ENCODE measurements at regions not wholly inside any gene's neighbourhood (a gene's known extent, or its start where the extent isn't known, plus 50 kb on each side); places are given as distances from the start of the nearest gene placed in this dataset.

GRCh38 chrX:64792598-64793337 lies 183.5 kb downstream of the ZC4H2 start:
- Histone ChIP-seq H3K9me3 (ENCODE audit: control insufficient read depth in 4 of 4, low read length in 3 of 4) (no peaks in the 10 kb centered on the region), H3K27me3 (ENCODE audit: control insufficient read depth in 4 of 4, insufficient read depth in 4 of 4, low read length in 3 of 4) (no peaks in the 10 kb centered on the region), H3K4me1 (ENCODE audit: control insufficient read depth in 4 of 4, insufficient read depth in 4 of 4, low read length in 3 of 4) (no peaks in the 10 kb centered on the region), H3K4me3 (ENCODE audit: low read depth in 1 of 3, low read length in 3 of 3) (no peak overlapping the region), H3K27ac (ENCODE audit: low read depth in 1 of 2, low read length in 2 of 2) (no peak overlapping the region), H3K36me3 (ENCODE audit: control insufficient read depth in 4 of 4, insufficient read depth in 3 of 4, low read depth in 1 of 4, low read length in 3 of 4) (no peaks in the 10 kb centered on the region), H3K9ac (ENCODE audit: low read depth in 1 of 2, low read length in 2 of 2) (no peak overlapping the region)
- TF ChIP-seq RAD21 (IDR thresholded peaks at IDR 0.05) (peak in 1 of 2 donors; percentile 48), FOXA1 (IDR thresholded peaks at IDR 0.05) (no peak), SP1 (IDR thresholded peaks at IDR 0.05) (no peak)
- no peak for DNase-seq (ENCODE audit: low spot score)

- H3K27ac ChIP-seq (ENCODE audit: low read depth in 1 of 2, low read length in 2 of 2): no peak overlapping the region
- no peak overlapping the region for H3K9ac ChIP-seq (ENCODE audit: low read depth in 1 of 2, low read length in 2 of 2)
- no peak for DNase-seq (ENCODE audit: low spot score)
- no peak overlapping the region for H3K4me3 ChIP-seq (ENCODE audit: low read depth in 1 of 3, low read length in 3 of 3)
- H3K4me1 ChIP-seq (ENCODE audit: control insufficient read depth in 4 of 4, insufficient read depth in 4 of 4, low read length in 3 of 4): no peaks in the 10 kb centered on the region
- WGBS: 75% methylated on average over 5 of the region's 5 CpGs
- TF ChIP-seq YY1 (IDR thresholded peaks at IDR 0.05) (no peak), GABPA (IDR thresholded peaks at IDR 0.05 in 1 of 2, conservative IDR thresholded peaks at IDR 0.05 in 1 of 2) (no peak), NR2F2 (IDR thresholded peaks at IDR 0.05) (no peak), FOXA1 (IDR thresholded peaks at IDR 0.05) (no peak), HNF4A (conservative IDR thresholded peaks at IDR 0.05) (no peak), REST (IDR thresholded peaks at IDR 0.05) (no peak), JUND (IDR thresholded peaks at IDR 0.05) (no peak), FOXA2 (IDR thresholded peaks at IDR 0.05) (no peak), CTCF (IDR thresholded peaks at IDR 0.05; ENCODE audit: low read depth, low read length, missing input control) (no peak), ZBTB33 (IDR thresholded peaks at IDR 0.05) (no peak), RAD21 (IDR thresholded peaks at IDR 0.05) (no peak), ATF3 (IDR thresholded peaks at IDR 0.05) (no peak), RXRA (IDR thresholded peaks at IDR 0.05) (no peak), HNF4G (IDR thresholded peaks at IDR 0.05) (no peak), TAF1 (conservative IDR thresholded peaks at IDR 0.05) (no peak), SP1 (IDR thresholded peaks at IDR 0.05) (no peak)
- peaks cover 0 to 10% (median under 1%) of the 10 kb centered on the region in 4 donors for H3K9me3 ChIP-seq (ENCODE audit: control insufficient read depth in 4 of 4, low read length in 3 of 4)
- H3K36me3 ChIP-seq (ENCODE audit: control insufficient read depth in 4 of 4, insufficient read depth in 3 of 4, low read depth in 1 of 4, low read length in 3 of 4): no peaks in the 10 kb centered on the region
- no peaks in the 10 kb centered on the region for H3K27me3 ChIP-seq (ENCODE audit: control insufficient read depth in 4 of 4, insufficient read depth in 4 of 4, low read length in 3 of 4)
These were observed 193.3 kb downstream of the ZC4H2 start for GRCh38 chrX:64782923-64783322.
